DMS79 treated with DMSO at 0.1 percent for 48 hours (cell line): ENCODE measurements at regions not wholly inside any gene's neighbourhood (a gene's known extent, or its start where the extent isn't known, plus 50 kb on each side); places are given as distances from the start of the nearest gene placed in this dataset.
A peak's percentile ranks its signal among the peaks of the same experiment; 100 is the strongest.

Experiments used
- DNase-seq: peaks from one replicate; lab custom pipeline; 2025; lab: John Stamatoyannopoulos, UW

DNA sequence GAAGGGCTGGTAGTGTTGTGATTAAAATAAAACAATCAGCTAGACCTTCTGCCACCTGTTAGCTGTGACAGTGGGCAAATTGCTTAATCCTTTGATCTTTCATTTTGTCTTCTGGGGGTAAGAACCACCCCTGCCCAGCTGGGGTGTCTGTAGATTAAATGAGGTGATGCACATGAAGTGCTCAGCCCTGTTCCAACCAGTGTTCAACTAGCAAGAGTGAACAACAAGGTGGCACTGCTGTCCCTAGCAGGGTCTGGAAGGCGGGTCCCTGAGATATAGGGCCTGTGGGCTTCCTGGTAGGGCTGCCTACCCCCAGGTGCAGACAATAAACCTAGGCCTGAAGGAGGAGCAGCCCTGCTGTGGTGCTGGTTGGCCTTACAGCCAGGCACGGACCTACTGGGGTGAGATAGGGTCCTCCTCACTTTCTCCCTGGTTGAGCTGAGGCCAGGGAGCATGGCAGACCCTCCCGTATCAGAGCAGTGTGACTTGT, 60.6 kb downstream of the ARL6IP4 start:
- no peak for DNase-seq

GRCh38 chr12:123040106-123040505, 59.6 kb downstream of the ARL6IP4 start:
- DNase-seq = no peak

GRCh38 chr12:123038966-123039365, 58.5 kb downstream of the ARL6IP4 start:
- DNase-seq = no peak

DNA sequence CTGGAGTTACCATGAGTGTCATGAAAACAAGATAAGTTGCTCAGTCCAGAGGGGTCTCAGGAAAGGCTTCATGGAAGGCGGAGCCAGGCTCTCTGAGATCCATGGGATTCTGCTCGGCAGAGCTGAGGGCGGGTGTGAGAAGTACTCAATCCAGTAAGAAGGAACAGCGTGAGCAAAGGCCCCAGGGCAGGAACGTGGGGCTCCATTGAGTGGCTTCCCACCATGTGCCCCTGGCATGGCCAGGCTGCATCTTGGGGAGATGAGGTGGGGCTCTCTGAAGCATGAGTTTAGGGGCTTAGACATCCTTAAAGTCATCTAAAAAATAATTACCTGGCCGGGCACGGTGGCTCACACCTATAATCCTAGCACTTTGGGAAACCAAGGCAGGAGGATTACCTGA, 58.0 kb downstream of the ARL6IP4 start:
- no peak for DNase-seq

DNA sequence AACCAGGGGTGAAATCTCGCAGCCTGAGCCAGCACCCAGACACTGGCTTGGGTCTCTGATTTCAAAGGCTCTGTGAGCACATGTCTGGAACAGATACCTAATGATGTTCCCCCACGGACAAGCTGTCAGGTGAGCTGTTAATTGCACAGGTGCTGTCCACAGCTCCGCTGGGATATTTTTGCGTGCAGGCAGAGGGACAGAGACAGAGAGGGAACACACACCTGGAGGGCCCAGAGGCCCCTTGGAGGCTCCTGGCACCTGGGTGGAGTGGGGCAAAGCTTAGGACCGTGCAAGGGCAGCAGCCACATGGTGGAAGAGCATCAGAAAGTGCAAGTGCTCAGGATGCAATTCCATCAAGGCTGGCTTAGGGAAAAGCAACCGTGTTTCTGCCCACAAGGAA, 57.3 kb downstream of the ARL6IP4 start:
- no peak for DNase-seq

DNA sequence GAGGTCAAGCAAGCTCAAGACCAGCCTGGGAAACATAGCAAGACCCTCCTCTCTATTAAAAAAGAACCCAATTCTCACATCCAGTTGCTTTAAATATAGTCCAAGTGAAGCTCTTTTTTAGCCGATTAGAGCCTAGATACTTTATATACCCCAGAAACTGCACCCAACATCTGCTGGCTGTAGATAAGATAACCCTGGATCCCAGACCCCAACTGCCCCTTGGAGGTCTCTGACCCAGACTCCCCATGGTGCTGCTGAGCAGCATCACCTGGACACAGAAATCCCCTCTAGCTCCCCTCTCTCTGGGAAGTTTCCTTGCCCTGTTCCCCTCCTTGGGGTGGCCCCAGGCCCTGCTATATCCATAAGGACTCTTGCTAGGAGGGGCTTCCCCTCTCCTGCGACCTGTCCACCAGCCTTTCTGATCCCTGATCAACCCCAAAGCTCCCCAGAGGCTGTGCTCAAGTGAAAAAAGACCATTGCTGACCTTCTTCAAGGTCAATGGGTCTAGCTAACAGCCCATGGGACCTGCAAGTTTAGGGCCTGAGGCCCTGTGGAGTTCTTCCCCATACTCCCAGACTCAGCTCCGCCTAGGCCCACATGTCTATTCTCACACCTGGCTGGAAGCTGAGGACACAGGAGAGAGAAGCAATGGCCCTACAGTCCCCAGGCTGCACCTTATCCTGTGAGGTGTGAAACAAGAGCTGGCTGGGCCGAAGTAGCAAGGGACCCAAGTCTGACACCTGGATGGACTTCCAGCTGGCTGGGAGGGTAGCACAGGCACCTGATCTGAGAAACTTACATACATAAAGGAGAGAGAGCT, 56.2 kb downstream of the ARL6IP4 start:
- no peak for DNase-seq

GRCh38 chr12:123035841-123036240, 55.4 kb downstream of the ARL6IP4 start:
- no peak for DNase-seq

DNA sequence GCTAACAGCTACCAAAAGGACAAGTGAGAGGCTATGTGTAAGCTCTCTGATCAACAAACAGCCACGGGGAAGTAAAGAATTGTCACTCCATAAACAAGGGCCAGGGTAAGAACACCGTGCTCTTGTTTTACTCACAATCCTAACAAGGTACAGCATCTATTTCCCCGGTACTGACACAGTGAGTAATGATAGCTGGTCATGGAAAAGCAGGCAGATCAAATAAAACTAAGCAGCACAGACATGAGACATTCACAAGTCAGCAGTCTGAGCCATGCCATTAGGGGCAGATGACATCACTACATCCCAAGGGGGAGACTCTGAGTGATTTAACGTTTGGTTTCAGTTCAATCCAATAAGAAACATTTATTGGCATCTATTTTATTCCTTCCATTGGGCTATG, 54.4 kb downstream of the ARL6IP4 start:
- DNase-seq = no peak

DNA sequence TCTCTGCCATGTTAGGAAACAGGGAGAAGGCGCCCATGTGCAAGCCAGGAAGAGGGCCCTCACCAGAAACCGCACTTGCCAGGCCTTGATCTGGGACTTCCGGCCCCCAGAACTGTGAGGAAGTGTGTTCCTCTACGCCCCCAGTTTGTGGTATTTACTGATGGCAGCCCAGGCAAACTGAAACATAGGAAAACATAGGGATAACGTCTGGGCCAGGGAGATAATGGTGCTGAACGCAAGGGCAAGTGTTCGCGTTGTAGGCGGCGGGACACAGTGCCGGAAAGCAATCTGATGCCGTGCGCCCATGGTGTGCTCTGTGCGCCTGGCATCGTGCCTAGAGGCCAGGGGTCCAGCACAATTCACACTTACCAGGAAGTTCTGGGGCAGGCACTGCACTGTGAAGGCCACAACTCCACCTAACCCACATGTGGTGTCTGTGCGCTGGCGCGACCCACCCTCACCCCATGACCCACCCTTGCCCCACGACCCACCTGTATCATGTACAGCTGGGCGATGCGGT, 53.6 kb downstream of the ARL6IP4 start:
- no peak for DNase-seq

DNA sequence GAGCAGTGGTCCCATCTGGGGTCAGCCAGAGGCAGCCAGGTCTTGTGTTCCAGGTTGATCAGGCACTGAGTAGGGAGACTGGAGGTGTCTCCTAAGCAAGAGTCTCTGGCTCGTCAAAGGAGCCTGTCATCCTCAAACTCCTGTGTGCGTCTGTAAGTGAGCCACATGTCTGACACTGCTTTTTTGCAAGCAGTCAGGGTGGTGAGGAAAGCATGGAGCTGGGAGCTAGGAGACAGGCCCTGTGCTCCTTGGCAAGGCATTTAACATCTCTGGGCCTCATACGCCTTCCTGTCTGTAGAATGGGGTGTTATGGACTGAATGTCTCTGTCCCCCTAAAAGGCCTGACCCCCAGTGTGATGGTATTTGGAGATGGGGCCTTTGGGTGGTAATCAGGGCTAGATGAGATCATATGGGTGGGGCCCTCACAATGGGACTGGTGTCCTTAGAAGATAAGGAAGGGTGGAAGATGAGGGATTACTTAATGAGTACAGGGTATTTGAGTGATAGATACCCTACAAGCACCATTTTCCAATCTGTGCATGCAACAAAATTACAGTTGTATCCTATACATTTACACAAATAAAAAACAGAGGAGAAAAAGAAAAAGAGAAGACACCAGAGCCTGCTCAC, 53.0 kb downstream of the ARL6IP4 start:
- no peak for DNase-seq

- DNase-seq = peak; percentile 96
Observed at GRCh38 chr12:123032736-123033391, 52.4 kb downstream of the ARL6IP4 start.
